Globus pallidus (tissue), 1 donor: ENCODE measurements at regions not wholly inside any gene's neighbourhood (a gene's known extent, or its start where the extent isn't known, plus 50 kb on each side); places are given as distances from the start of the nearest gene placed in this dataset.
"Not testable (repeated sequence)": the region's sequence is repeated elsewhere in the genome, so short reads cannot be mapped to it uniquely, and the experiment has no call there.

Source experiments
- DNase-seq: peaks from one replicate; pipeline ENCODE4 v3.0.0-alpha.2; 2015; ENCODE audit warnings: low spot score

GRCh38 chr5:167050568-167051401 lies 1240.7 kb upstream of the WWC1 start:
- no peak for DNase-seq

GRCh38 chr5:167051402-167051768 lies 1240.1 kb upstream of the WWC1 start:
- no peak for DNase-seq

- DNase-seq: no peak
Observed at GRCh38 chr5:167052791-167053190, 1238.7 kb upstream of the WWC1 start.

GRCh38 chr5:167057665-167058064 lies 1233.8 kb upstream of the WWC1 start:
- DNase-seq: no peak

GRCh38 chr5:167061695-167062094 lies 1229.8 kb upstream of the WWC1 start:
- DNase-seq: no peak

GRCh38 chr5:167063116-167063515 lies 1228.3 kb upstream of the WWC1 start:
- no peak for DNase-seq

- no peak for DNase-seq
Observed at GRCh38 chr5:167063788-167064187, 1227.7 kb upstream of the WWC1 start.

GRCh38 chr5:167064198-167064776 lies 1227.2 kb upstream of the WWC1 start:
- no peak for DNase-seq

GRCh38 chr5:167065794-167066193 lies 1225.7 kb upstream of the WWC1 start:
- no peak for DNase-seq

- no peak for DNase-seq
Observed at GRCh38 chr5:167071981-167072610, 1219.3 kb upstream of the WWC1 start.

GRCh38 chr5:167081561-167081960 lies 1209.9 kb upstream of the WWC1 start:
- DNase-seq: no peak

- DNase-seq: no peak
Observed at GRCh38 chr5:167096816-167097215, 1194.6 kb upstream of the WWC1 start.

- DNase-seq: no peak
Observed at GRCh38 chr5:167104351-167104750, 1187.1 kb upstream of the WWC1 start.

GRCh38 chr5:167105941-167106340 lies 1185.5 kb upstream of the WWC1 start:
- DNase-seq: no peak

GRCh38 chr5:167107684-167108083 lies 1183.8 kb upstream of the WWC1 start:
- DNase-seq: no peak

GRCh38 chr5:167108266-167108665 lies 1183.2 kb upstream of the WWC1 start:
- DNase-seq: not testable (repeated sequence)

- no peak for DNase-seq
Observed at GRCh38 chr5:167112556-167112955, 1178.9 kb upstream of the WWC1 start.

- no peak for DNase-seq
Observed at GRCh38 chr5:167122267-167122666, 1169.2 kb upstream of the WWC1 start.

GRCh38 chr5:167123126-167123525 lies 1168.3 kb upstream of the WWC1 start:
- DNase-seq: no peak

GRCh38 chr5:167128581-167128980 lies 1162.9 kb upstream of the WWC1 start:
- DNase-seq: no peak

GRCh38 chr5:167140548-167141291 lies 1150.7 kb upstream of the WWC1 start:
- DNase-seq: no peak

- DNase-seq: no peak
Observed at GRCh38 chr5:167143716-167144115, 1147.7 kb upstream of the WWC1 start.

GRCh38 chr5:167145841-167146240 lies 1145.6 kb upstream of the WWC1 start:
- DNase-seq: no peak
